Calu3 (cell line): ENCODE measurements at regions not wholly inside any gene's neighbourhood (a gene's known extent, or its start where the extent isn't known, plus 50 kb on each side); places are given as distances from the start of the nearest gene placed in this dataset.
A peak's percentile ranks its signal among the peaks of the same experiment; 100 is the strongest.

Source experiments
- BruUV-seq: library from RNA; stranded (reverse); fragments of 400-500 nt; replicated peaks from 2 replicates; lab custom pipeline; 2021; lab: Mats Ljungman, UMichigan
- CTCF ChIA-PET: fragments of 300-600 bp; sonication (Branson Sonifier 250); formaldehyde crosslinking; loops from one replicate; lab custom pipeline; 2022; ENCODE audit warnings: antibody characterized with exemption; lab: Charles Lee
- DNase-seq: peaks from one replicate; pipeline ENCODE4 v3.0.0; 2022
- H3K27ac Mint-ChIP-seq: one replicate; pipeline ENCODE4 v1.8.0; 2022; ENCODE audit warnings: mixed read lengths; ENCODE audit not compliant: unreplicated experiment
- H3K27me3 Mint-ChIP-seq: one replicate; pipeline ENCODE4 v1.8.0; 2022; ENCODE audit warnings: mixed read lengths; ENCODE audit not compliant: unreplicated experiment
- H3K36me3 Mint-ChIP-seq: one replicate; pipeline ENCODE4 v1.8.0; 2022; ENCODE audit warnings: mild to moderate bottlenecking, moderate library complexity, mixed read lengths; ENCODE audit not compliant: insufficient read depth, unreplicated experiment
- H3K4me1 Mint-ChIP-seq: one replicate; pipeline ENCODE4 v1.8.0; 2022; ENCODE audit warnings: mild to moderate bottlenecking, low read depth, mixed read lengths; ENCODE audit not compliant: unreplicated experiment
- H3K4me3 Mint-ChIP-seq: one replicate; pipeline ENCODE4 v1.8.0; 2022; ENCODE audit warnings: mild to moderate bottlenecking, low read depth, moderate library complexity, mixed read lengths; ENCODE audit not compliant: unreplicated experiment
- H3K9me3 Mint-ChIP-seq: one replicate; pipeline ENCODE4 v1.8.0; 2022; ENCODE audit warnings: low read depth, mixed read lengths; ENCODE audit not compliant: unreplicated experiment
- intact Hi-C: fragments of 100-400 bp; cut with micrococcal nuclease; formaldehyde crosslinking; loops from one replicate; pipeline ENCODE4 v1.10.0; 2022; ENCODE audit not compliant: unreplicated experiment
- TF ChIP-seq, protein P1 (sequence below): fragments of 200-600 bp; IDR thresholded peaks from one replicate; pipeline ENCODE4 v1.8.0; 2022; ENCODE audit warnings: antibody characterized with exemption; ENCODE audit not compliant: unreplicated experiment

DNA sequence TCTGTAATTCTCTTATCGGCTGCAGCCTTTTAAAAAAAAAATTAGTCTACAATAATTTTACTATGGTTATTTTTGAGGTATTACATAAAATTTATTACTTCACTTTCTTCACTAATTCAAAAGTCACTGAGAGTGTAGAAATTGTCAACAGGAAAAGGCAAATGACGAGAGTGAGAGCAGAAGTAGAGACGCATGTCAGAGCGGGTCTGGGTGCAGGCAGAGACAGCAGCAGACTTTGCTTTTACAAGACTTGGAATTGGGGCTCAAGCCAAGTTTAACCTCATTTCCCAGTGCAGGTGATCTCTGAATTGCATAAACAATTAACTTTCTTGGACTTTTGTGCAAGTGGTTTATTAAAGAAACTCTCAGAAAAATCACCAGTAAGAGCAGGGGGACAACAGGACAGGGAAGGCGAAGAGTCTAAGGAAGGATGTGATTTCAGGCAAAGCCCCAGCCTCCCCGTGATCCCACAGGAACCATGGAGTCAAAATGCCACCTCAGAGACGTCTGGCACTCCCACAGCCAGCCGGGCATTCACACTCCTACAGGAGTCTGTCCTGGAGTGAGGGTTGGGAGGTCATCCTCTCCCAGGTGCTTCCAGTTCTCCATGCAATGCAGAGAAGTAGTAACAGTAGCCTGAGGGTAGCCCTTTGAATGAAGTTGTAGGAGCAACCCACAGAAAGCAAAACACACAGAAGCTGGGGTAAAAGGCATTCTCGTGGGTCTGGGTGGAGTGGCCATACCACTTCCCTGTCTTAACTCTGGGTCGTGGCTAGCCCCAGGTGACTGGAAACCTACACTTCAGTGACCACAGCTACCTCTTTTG lies 274.0 kb upstream of the TGFBR2 start:
- Mint-ChIP-seq H3K27ac (peak overlapping the region; percentile 31), H3K9me3 (no peaks in the 10 kb centered on the region), H3K27me3 (no peaks in the 10 kb centered on the region), H3K4me3 (no peak overlapping the region), H3K36me3 (peaks cover 4% of the 10 kb centered on the region), H3K4me1 (peaks cover 36% of the 10 kb centered on the region)
- CTCF ChIA-PET: interaction anchor here (1.5 kb wide), 1 partner anchor 361 kb away, joined by 5 read pairs; no protein-coding TSS in a partner anchor
- DNase-seq: no peak
- intact Hi-C loops: no loop called here
- BruUV-seq: no TSS peak
- TF ChIP-seq, protein P1, sequence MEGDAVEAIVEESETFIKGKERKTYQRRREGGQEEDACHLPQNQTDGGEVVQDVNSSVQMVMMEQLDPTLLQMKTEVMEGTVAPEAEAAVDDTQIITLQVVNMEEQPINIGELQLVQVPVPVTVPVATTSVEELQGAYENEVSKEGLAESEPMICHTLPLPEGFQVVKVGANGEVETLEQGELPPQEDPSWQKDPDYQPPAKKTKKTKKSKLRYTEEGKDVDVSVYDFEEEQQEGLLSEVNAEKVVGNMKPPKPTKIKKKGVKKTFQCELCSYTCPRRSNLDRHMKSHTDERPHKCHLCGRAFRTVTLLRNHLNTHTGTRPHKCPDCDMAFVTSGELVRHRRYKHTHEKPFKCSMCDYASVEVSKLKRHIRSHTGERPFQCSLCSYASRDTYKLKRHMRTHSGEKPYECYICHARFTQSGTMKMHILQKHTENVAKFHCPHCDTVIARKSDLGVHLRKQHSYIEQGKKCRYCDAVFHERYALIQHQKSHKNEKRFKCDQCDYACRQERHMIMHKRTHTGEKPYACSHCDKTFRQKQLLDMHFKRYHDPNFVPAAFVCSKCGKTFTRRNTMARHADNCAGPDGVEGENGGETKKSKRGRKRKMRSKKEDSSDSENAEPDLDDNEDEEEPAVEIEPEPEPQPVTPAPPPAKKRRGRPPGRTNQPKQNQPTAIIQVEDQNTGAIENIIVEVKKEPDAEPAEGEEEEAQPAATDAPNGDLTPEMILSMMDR: no peak

DNA sequence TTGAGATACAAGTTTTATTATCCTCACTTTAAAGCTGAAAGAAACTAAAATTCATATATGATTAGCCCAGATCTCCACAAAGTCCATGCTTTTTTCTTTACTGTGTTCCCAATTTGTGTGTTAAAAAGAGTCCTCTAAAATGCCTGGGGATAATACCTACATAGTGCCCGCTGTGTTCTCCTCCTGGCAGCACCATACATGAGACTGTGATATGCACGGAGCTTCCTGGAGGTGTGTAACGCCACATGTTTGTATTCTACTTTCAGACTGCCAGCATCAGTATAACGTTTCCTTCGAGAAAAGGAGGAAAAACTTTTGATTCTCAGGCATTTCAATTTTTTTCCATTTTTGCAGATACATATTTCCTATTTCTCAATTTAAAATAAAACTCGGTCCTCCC lies 273.3 kb upstream of the TGFBR2 start:
- Mint-ChIP-seq H3K9me3 (peaks cover 2% of the 10 kb centered on the region), H3K27ac (no peak overlapping the region), H3K27me3 (no peaks in the 10 kb centered on the region), H3K36me3 (peaks cover 4% of the 10 kb centered on the region), H3K4me1 (peaks cover 36% of the 10 kb centered on the region), H3K4me3 (no peak overlapping the region)
- BruUV-seq: no TSS peak
- no peak for DNase-seq
- CTCF ChIA-PET: no interaction called here
- intact Hi-C loops: no loop called here
- TF ChIP-seq, protein P1: no peak

DNA sequence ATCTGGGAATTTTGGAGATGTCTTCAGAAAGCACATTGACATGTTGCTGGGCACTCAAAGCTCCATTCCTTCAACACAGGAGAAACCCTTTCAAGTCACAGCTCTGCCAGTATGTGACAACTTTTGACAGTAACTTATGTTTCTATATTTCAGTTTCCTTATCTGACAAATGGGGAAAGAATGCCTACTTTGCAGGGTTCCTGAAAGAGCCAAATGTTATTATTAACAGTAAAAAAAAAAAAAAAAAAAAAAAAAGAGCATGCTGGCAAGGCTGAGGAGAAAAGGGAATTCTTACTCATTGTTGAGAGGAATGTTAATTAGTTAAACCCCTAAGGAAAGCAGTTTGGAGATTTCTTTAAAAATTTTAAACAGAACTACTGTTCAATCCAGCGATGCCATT lies 272.5 kb upstream of the TGFBR2 start:
- Mint-ChIP-seq H3K36me3 (peaks cover 4% of the 10 kb centered on the region), H3K27me3 (no peaks in the 10 kb centered on the region), H3K27ac (no peak overlapping the region), H3K4me1 (peaks cover 36% of the 10 kb centered on the region), H3K9me3 (peaks cover 2% of the 10 kb centered on the region), H3K4me3 (no peak overlapping the region)
- BruUV-seq: no TSS peak
- CTCF ChIA-PET: no interaction called here
- TF ChIP-seq, protein P1: no peak
- intact Hi-C loops: no loop called here
- DNase-seq: no peak

DNA sequence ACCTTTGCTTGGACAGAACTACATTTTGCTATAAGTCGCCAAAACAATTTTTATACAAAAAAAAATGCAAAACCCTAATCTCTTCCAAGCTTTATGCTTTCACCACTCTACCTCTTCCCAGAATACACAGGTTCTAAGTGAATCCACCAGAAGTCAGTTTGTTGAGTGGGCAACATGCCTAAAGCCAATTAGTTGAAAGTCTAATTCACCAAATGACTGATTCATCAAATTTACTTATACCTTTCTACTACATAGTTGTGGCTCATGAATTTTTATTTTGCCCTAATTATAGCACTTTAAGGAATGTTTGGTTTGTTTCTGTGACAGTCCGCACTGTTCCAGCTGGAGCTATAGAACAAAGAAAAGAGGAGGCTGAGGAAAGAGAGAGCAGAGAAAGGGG lies 265.9 kb upstream of the TGFBR2 start:
- no peak overlapping the region for H3K27ac Mint-ChIP-seq
- H3K4me1 Mint-ChIP-seq: peaks cover 42% of the 10 kb centered on the region
- TF ChIP-seq, protein P1: no peak
- BruUV-seq: no TSS peak
- DNase-seq: no peak
- intact Hi-C loops: loop anchor here (5.0 to 10.0 kb wide), 4 partner anchors 53 to 267 kb away; partner anchors contain the start of gene TGFBR2
- H3K4me3 Mint-ChIP-seq: no peak overlapping the region
- H3K27me3 Mint-ChIP-seq: no peaks in the 10 kb centered on the region
- peaks cover 2% of the 10 kb centered on the region for H3K9me3 Mint-ChIP-seq
- CTCF ChIA-PET: no interaction called here
- no peaks in the 10 kb centered on the region for H3K36me3 Mint-ChIP-seq
